H1 (cell line): ENCODE measurements at regions not wholly inside any gene's neighbourhood (a gene's known extent, or its start where the extent isn't known, plus 50 kb on each side); places are given as distances from the start of the nearest gene placed in this dataset.

ENCODE experiments used
- CTCF ChIA-PET: fragments of 300-600 bp; sonication (Branson Sonifier 250); formaldehyde crosslinking; loops from one replicate; lab custom pipeline; 2021; ENCODE audit not compliant: partially characterized antibody; lab: Charles Lee
- POLR2A ChIA-PET: fragments of 300-600 bp; sonication (Branson Sonifier 250); formaldehyde crosslinking; loops from one replicate; lab custom pipeline; 2021; ENCODE audit warnings: inconsistent platforms; ENCODE audit not compliant: partially characterized antibody; lab: Charles Lee
- DNase-seq, 2 experiments: peaks; one replicate each; pipeline versions ENCODE4 v3.0.0 to v3.0.0-alpha.2; 2010 to 2022; ENCODE audit warnings: low spot score in 2 of 2, low read depth in 1 of 2, mixed read lengths in 1 of 2
- FAIRE-seq: peaks from 2 replicates; lab custom pipeline; 2011; peaks lifted over from hg19 to GRCh38; lab: Jason Lieb, UNC
- H2AFZ ChIP-seq: 2 replicates; pipeline ENCODE4 v1.8.1; 2012; ENCODE audit warnings: low read length, inconsistent platforms
- H2AK5ac ChIP-seq: 2 replicates; pipeline ENCODE4 v1.6.1; 2013; ENCODE audit warnings: low read depth, low read length
- H2BK120ac ChIP-seq: replicated peaks from 2 replicates; pipeline ENCODE3; 2013; ENCODE audit warnings: low read depth, low read length, inconsistent platforms
- H2BK12ac ChIP-seq: 2 replicates; pipeline ENCODE4 v1.6.1; 2013; ENCODE audit warnings: low read depth, low read length
- H2BK15ac ChIP-seq: 2 replicates; pipeline ENCODE4 v1.6.1; 2013; ENCODE audit warnings: low read length
- H2BK20ac ChIP-seq: 2 replicates; pipeline ENCODE4 v1.6.1; 2013; ENCODE audit warnings: low read length
- H2BK5ac ChIP-seq: 2 replicates; pipeline ENCODE4 v1.6.1; 2013; ENCODE audit warnings: low read depth, low read length
- H3K14ac ChIP-seq: 2 replicates; pipeline ENCODE4 v1.6.1; 2013; ENCODE audit warnings: inconsistent platforms; ENCODE audit not compliant: insufficient read length
- H3K18ac ChIP-seq: 2 replicates; pipeline ENCODE4 v1.6.1; 2013; ENCODE audit warnings: low read length; ENCODE audit errors: extremely low read depth
- H3K23ac ChIP-seq: 2 replicates; pipeline ENCODE4 v1.6.1; 2013; ENCODE audit warnings: inconsistent platforms; ENCODE audit not compliant: insufficient read length
- H3K23me2 ChIP-seq: 2 replicates; pipeline ENCODE4 v1.6.1; 2013; ENCODE audit warnings: low read depth, low read length
- H3K27ac ChIP-seq: 2 replicates; pipeline ENCODE4 v1.6.1; 2011; ENCODE audit warnings: low read depth, low read length, inconsistent platforms
- H3K27me3 ChIP-seq, 4 experiments: replicated peaks in 1 of 4; 1 replicate in 1 of 4; 2 replicates in 3 of 4; pipeline versions ENCODE4 v1.6.1 to v1.8.1; 2011 to 2013; ENCODE audit warnings: low read length in 3 of 4, mild to moderate bottlenecking in 3 of 4, inconsistent platforms in 2 of 4, mixed read lengths in 2 of 4, moderate library complexity in 1 of 4; ENCODE audit not compliant: control insufficient read depth in 3 of 4, insufficient read depth in 3 of 4; ENCODE audit errors: extremely low read depth in 1 of 4
- H3K36me3 ChIP-seq, 4 experiments: 2 replicates each; pipeline versions ENCODE4 v1.6.1 to v1.8.1; 2011 to 2013; ENCODE audit warnings: mild to moderate bottlenecking in 4 of 4, low read length in 3 of 4, moderate library complexity in 2 of 4, control low read depth in 1 of 4, inconsistent platforms in 1 of 4; ENCODE audit not compliant: insufficient read depth in 4 of 4, control insufficient read depth in 2 of 4
- H3K4ac ChIP-seq: replicated peaks from 2 replicates; pipeline ENCODE3; 2013; ENCODE audit warnings: low read length, low read depth, mixed read lengths, inconsistent platforms; ENCODE audit not compliant: insufficient read length
- H3K4me1 ChIP-seq, 4 experiments: replicated peaks in 1 of 4; 1 replicate in 1 of 4; 2 replicates in 3 of 4; pipeline versions ENCODE4 v1.6.1 to v1.8.1; 2011 to 2013; ENCODE audit warnings: low read length in 3 of 4, inconsistent platforms in 2 of 4, mixed read lengths in 1 of 4; ENCODE audit not compliant: insufficient read depth in 4 of 4, control insufficient read depth in 3 of 4
- H3K4me2 ChIP-seq, 2 experiments: 2 replicates each; pipeline versions ENCODE4 v1.6.1 to v1.8.1; 2011 to 2013; ENCODE audit warnings: low read depth in 2 of 2, low read length in 2 of 2, control low read depth in 1 of 2, inconsistent platforms in 1 of 2, mild to moderate bottlenecking in 1 of 2; ENCODE audit not compliant: insufficient read depth in 1 of 2
- H3K4me3 ChIP-seq, 4 experiments: fragments of 200-600, 300-600 bp in 1 of 4; sonication (generic), shearing (Covaris generic), sonication (Bioruptor Twin) in 1 of 4; 2 replicates each; pipeline versions ENCODE4 v1.5.1 to v1.8.1; 2011 to 2016; ENCODE audit warnings: low read length in 4 of 4, low read depth in 3 of 4, control low read depth in 2 of 4, inconsistent platforms in 2 of 4, mild to moderate bottlenecking in 2 of 4, mixed read lengths in 1 of 4, moderate library complexity in 1 of 4; ENCODE audit not compliant: insufficient read depth in 2 of 4; ENCODE audit errors: extremely low read depth in 1 of 4
- H3K56ac ChIP-seq: replicated peaks from 2 replicates; pipeline ENCODE3; 2013; ENCODE audit warnings: low read depth, mild to moderate bottlenecking, mixed read lengths, low read length, inconsistent platforms; ENCODE audit not compliant: insufficient read length
- H3K79me1 ChIP-seq: 2 replicates; pipeline ENCODE4 v1.6.1; 2013; ENCODE audit warnings: low read depth, low read length, control low read depth
- H3K79me2 ChIP-seq, 2 experiments: 2 replicates each; pipeline versions ENCODE4 v1.6.1 to v1.8.1; 2012 to 2013; ENCODE audit warnings: low read length in 2 of 2, mild to moderate bottlenecking in 2 of 2, inconsistent platforms in 1 of 2; ENCODE audit not compliant: insufficient read depth in 2 of 2, control insufficient read depth in 1 of 2
- H3K9ac ChIP-seq, 4 experiments: replicated peaks in 1 of 4; 1 replicate in 1 of 4; 2 replicates in 3 of 4; pipeline versions ENCODE4 v1.6.1 to v1.8.1; 2011 to 2013; ENCODE audit warnings: low read depth in 3 of 4, low read length in 3 of 4, control low read depth in 2 of 4, mild to moderate bottlenecking in 2 of 4, moderate library complexity in 2 of 4, inconsistent platforms in 1 of 4; ENCODE audit errors: extremely low read depth in 1 of 4
- H3K9me3 ChIP-seq, 2 experiments: 2 replicates each; pipeline versions ENCODE4 v1.6.1 to v1.8.1; 2012 to 2013; ENCODE audit warnings: mild to moderate bottlenecking in 2 of 2, moderate library complexity in 2 of 2, control low read depth in 1 of 2, inconsistent platforms in 1 of 2, low read depth in 1 of 2, low read length in 1 of 2, mixed read lengths in 1 of 2; ENCODE audit not compliant: insufficient read depth in 2 of 2
- H4K20me1 ChIP-seq, 2 experiments: replicated peaks in 1 of 2; 2 replicates each; pipeline versions ENCODE3 to v1.8.1; 2011 to 2013; ENCODE audit warnings: inconsistent platforms in 2 of 2, low read length in 2 of 2, mild to moderate bottlenecking in 1 of 2; ENCODE audit not compliant: insufficient read depth in 2 of 2, control insufficient read depth in 1 of 2
- H4K5ac ChIP-seq: 2 replicates; pipeline ENCODE4 v1.6.1; 2013; ENCODE audit warnings: low read length, low read depth, mixed read lengths, inconsistent platforms; ENCODE audit not compliant: insufficient read length
- H4K8ac ChIP-seq: 2 replicates; pipeline ENCODE4 v1.8.0; 2013; ENCODE audit warnings: mild to moderate bottlenecking, moderate library complexity, low read length, inconsistent platforms; ENCODE audit not compliant: insufficient read depth; ENCODE audit errors: extremely low read depth
- H4K91ac ChIP-seq: replicated peaks from 2 replicates; pipeline ENCODE3; 2013; ENCODE audit warnings: low read length, mixed read lengths, inconsistent platforms; ENCODE audit not compliant: insufficient read length
- BCL11A ChIP-seq, 2 experiments: IDR thresholded peaks; one replicate each; pipeline ENCODE4 v1.6.1; 2011; ENCODE audit warnings: low read depth in 2 of 2, low read length in 2 of 2, mild to moderate bottlenecking in 2 of 2
- BRCA1 ChIP-seq: IDR thresholded peaks from 2 replicates; pipeline ENCODE4 v1.6.1; 2012; ENCODE audit warnings: low read depth, low read length, improper control_type of control experiment
- NANOG ChIP-seq: IDR thresholded peaks from 2 replicates; pipeline ENCODE4 v1.6.1; 2011; ENCODE audit warnings: low read length, low read depth, mild to moderate bottlenecking, inconsistent platforms; ENCODE audit not compliant: insufficient read depth, poor library complexity, severe bottlenecking
- SIN3A ChIP-seq, 2 experiments: IDR thresholded peaks in 1 of 2; conservative IDR thresholded peaks in 1 of 2; 2 replicates each; pipeline ENCODE4 v1.6.1; 2011 to 2012; ENCODE audit warnings: low read length in 2 of 2, improper control_type of control experiment in 1 of 2, low read depth in 1 of 2, mild to moderate bottlenecking in 1 of 2
- SIRT6 ChIP-seq: IDR thresholded peaks from one replicate; pipeline ENCODE4 v1.7.1; 2012; ENCODE audit warnings: low read length, inconsistent platforms
- WGBS, 2 experiments: shearing (Covaris generic) in 1 of 2; methylation state at CpG; one replicate each; pipeline versions ENCODE4 v1.1.6 to v1.1.7; 2013 to 2015; ENCODE audit warnings: low lambda C conversion rate in 2 of 2, mixed read lengths in 2 of 2, inconsistent platforms in 1 of 2, low coverage in 1 of 2, missing lambda C conversion rate in 1 of 2; ENCODE audit not compliant: insufficient replicate concordance in 2 of 2, insufficient coverage in 1 of 2, insufficient read length in 1 of 2; ENCODE audit errors: extremely low coverage in 1 of 2, missing lambda C conversion rate in 1 of 2; 5-methylcytosine and 5-hydroxymethylcytosine counted together

DNA sequence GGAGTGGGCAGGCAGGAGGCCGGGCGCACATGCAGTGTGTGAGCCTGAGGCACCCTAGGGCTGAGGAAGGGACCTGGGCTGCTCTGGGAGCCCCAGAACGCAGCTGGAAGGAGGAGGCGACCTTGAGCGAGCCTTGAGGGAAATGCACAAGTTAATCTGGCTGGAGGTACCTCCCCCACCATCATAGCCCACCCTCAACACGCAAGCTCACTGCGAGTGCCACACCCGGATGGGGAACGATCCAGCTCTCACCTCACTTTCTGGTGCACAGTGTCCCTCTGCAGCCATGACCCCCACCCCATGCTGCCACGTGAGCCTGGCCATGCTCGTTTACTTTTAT is 162.4 kb upstream of the PPP2R2D start:
- H2BK5ac ChIP-seq: peak overlapping the region; percentile 44; the same call in 1 of the 2 replicates
- 92% methylated on average over 10 of the region's 11 CpGs; no CpG with 5 or more reads in 1 of the 2 experiments for WGBS, 2 experiments
- ChIA-PET POLR2A (no interaction called here), CTCF (interaction anchor here (1.0 kb wide), 1 partner anchor 11 kb away, joined by 3 read pairs; no protein-coding TSS in a partner anchor)
- H3K14ac ChIP-seq: no peak overlapping the region
- no peak overlapping the region for H2BK120ac ChIP-seq
- no peak overlapping the region for H3K23ac ChIP-seq
- H2BK12ac ChIP-seq: peak overlapping the region; percentile 39; the same call in 1 of the 2 replicates
- H3K27ac ChIP-seq: no peak overlapping the region
- FAIRE-seq (no peak), DNase-seq (peak in 1 of 2 experiments; percentile 29)
- H2BK20ac ChIP-seq: no peak overlapping the region
- no peak overlapping the region for H3K9ac ChIP-seq
- no peak overlapping the region for H3K4me3 ChIP-seq
- no peak overlapping the region for H4K5ac ChIP-seq
- peaks cover 0 to 3% (median 1%) of the 10 kb centered on the region in 4 experiments; a peak in 6 of 7 replicates for H3K4me1 ChIP-seq
- TF ChIP-seq BCL11A (IDR thresholded peaks at IDR 0.05; ENCODE audit: low read depth in 2 of 2, low read length in 2 of 2): no peak
- no peak for TF ChIP-seq NANOG
- no peak for TF ChIP-seq SIN3A (conservative IDR thresholded peaks at IDR 0.05 in 1 of 2, IDR thresholded peaks at IDR 0.05 in 1 of 2; ENCODE audit: low read depth in 1 of 2, low read length in 2 of 2)
- no peak for TF ChIP-seq BRCA1
- TF ChIP-seq SIRT6: no peak
- no peak overlapping the region for H3K4me2 ChIP-seq
- H4K91ac ChIP-seq: no peak overlapping the region
- no peaks in the 10 kb centered on the region for H3K79me1 ChIP-seq
- no peaks in the 10 kb centered on the region for H3K79me2 ChIP-seq
- H3K27me3 ChIP-seq: no peaks in the 10 kb centered on the region
- no peaks in the 10 kb centered on the region for H3K36me3 ChIP-seq
- H4K8ac ChIP-seq: no peak overlapping the region
- peaks cover 0 to 3% of the 10 kb centered on the region in 2 experiments; a peak in 1 of 4 replicates for H3K9me3 ChIP-seq
- no peak overlapping the region for H2AFZ ChIP-seq
- no peak overlapping the region for H3K4ac ChIP-seq
- no peaks in the 10 kb centered on the region for H4K20me1 ChIP-seq
- no peak overlapping the region; the same call in 1 of the 2 replicates for H2BK15ac ChIP-seq
- no peaks in the 10 kb centered on the region for H3K23me2 ChIP-seq
- no peak overlapping the region for H3K18ac ChIP-seq
- no peak overlapping the region for H2AK5ac ChIP-seq
- H3K56ac ChIP-seq: no peak overlapping the region
